ENCODE measurements at regions not wholly inside any gene's neighbourhood (a gene's known extent, or its start where the extent isn't known, plus 50 kb on each side); places are given as distances from the start of the nearest gene placed in this dataset.

GRCh38 chr13:105116966-105117365 lies 1418.5 kb downstream of the EFNB2 start:
- H3K9me2 ChIP-seq (replicated peaks; ENCODE audit: insufficient read depth), result no peaks in the 10 kb centered on the region
- H3K9me3 ChIP-seq (ENCODE audit: low read depth), result no peaks in the 10 kb centered on the region
- H4K20me1 ChIP-seq (ENCODE audit: insufficient read depth, poor library complexity, severe bottlenecking), result no peaks in the 10 kb centered on the region
- H3K4me2 ChIP-seq, result no peak overlapping the region
- H3K27me3 ChIP-seq, result no peaks in the 10 kb centered on the region
- no peak overlapping the region for H3K4me3 ChIP-seq
- no peak overlapping the region for H3K27ac ChIP-seq
- H2AFZ ChIP-seq, result no peak overlapping the region
- TF ChIP-seq EZH2 (IDR thresholded peaks at IDR 0.05; ENCODE audit: borderline replicate concordance) (no peak), CTCF (IDR thresholded peaks at IDR 0.05; ENCODE audit: poor library complexity) (no peak), EZH2phosphoT487 (IDR thresholded peaks at IDR 0.05; ENCODE audit: low read depth, severe bottlenecking, unreplicated experiment) (no peak)
- DNase-seq (ENCODE audit: low spot score), result no peak
- H3K79me2 ChIP-seq, result no peaks in the 10 kb centered on the region
- no peaks in the 10 kb centered on the region for H3K36me3 ChIP-seq (replicated peaks; ENCODE audit: insufficient read depth, low read depth)
- no peaks in the 10 kb centered on the region for H3K4me1 ChIP-seq (ENCODE audit: insufficient read depth)

GRCh38 chr13:105112561-105112960 lies 1422.9 kb downstream of the EFNB2 start:
- Histone ChIP-seq H3K79me2 (no peaks in the 10 kb centered on the region), H3K27ac (no peak overlapping the region), H2AFZ (no peak overlapping the region), H3K4me3 (no peak overlapping the region), H4K20me1 (ENCODE audit: insufficient read depth, poor library complexity, severe bottlenecking) (no peaks in the 10 kb centered on the region), H3K27me3 (no peaks in the 10 kb centered on the region), H3K4me2 (no peak overlapping the region), H3K9me2 (replicated peaks; ENCODE audit: insufficient read depth) (no peaks in the 10 kb centered on the region), H3K36me3 (replicated peaks; ENCODE audit: insufficient read depth, low read depth) (no peaks in the 10 kb centered on the region), H3K9me3 (ENCODE audit: low read depth) (no peaks in the 10 kb centered on the region), H3K4me1 (ENCODE audit: insufficient read depth) (no peaks in the 10 kb centered on the region)
- no peak for TF ChIP-seq EZH2 (IDR thresholded peaks at IDR 0.05; ENCODE audit: borderline replicate concordance)
- no peak for TF ChIP-seq EZH2phosphoT487 (IDR thresholded peaks at IDR 0.05; ENCODE audit: low read depth, severe bottlenecking, unreplicated experiment)
- TF ChIP-seq CTCF (IDR thresholded peaks at IDR 0.05; ENCODE audit: poor library complexity), result no peak
- 95% methylated on average over 4 of the region's 4 CpGs for WGBS (ENCODE audit: low lambda C conversion rate, missing lambda C conversion rate)
- DNase-seq (ENCODE audit: low spot score), result no peak

GRCh38 chr13:105107781-105108180 lies 1427.7 kb downstream of the EFNB2 start:
- Histone ChIP-seq H3K27me3 (no peaks in the 10 kb centered on the region), H4K20me1 (ENCODE audit: insufficient read depth, poor library complexity, severe bottlenecking) (no peaks in the 10 kb centered on the region), H3K9me3 (ENCODE audit: low read depth) (no peaks in the 10 kb centered on the region), H3K9me2 (replicated peaks; ENCODE audit: insufficient read depth) (no peaks in the 10 kb centered on the region), H2AFZ (no peak overlapping the region), H3K4me2 (no peak overlapping the region), H3K79me2 (no peaks in the 10 kb centered on the region), H3K36me3 (replicated peaks; ENCODE audit: insufficient read depth, low read depth) (no peaks in the 10 kb centered on the region), H3K4me3 (no peak overlapping the region), H3K4me1 (ENCODE audit: insufficient read depth) (no peaks in the 10 kb centered on the region), H3K27ac (no peak overlapping the region)
- 93% methylated on average over 3 of the region's 3 CpGs for WGBS (ENCODE audit: low lambda C conversion rate, missing lambda C conversion rate)
- TF ChIP-seq CTCF (IDR thresholded peaks at IDR 0.05; ENCODE audit: poor library complexity) (no peak), EZH2 (IDR thresholded peaks at IDR 0.05; ENCODE audit: borderline replicate concordance) (no peak), EZH2phosphoT487 (IDR thresholded peaks at IDR 0.05; ENCODE audit: low read depth, severe bottlenecking, unreplicated experiment) (no peak)
- DNase-seq (ENCODE audit: low spot score), result no peak

GRCh38 chr13:105105471-105105870 lies 1430.0 kb downstream of the EFNB2 start:
- H3K4me3 ChIP-seq, result no peak overlapping the region
- H3K4me2 ChIP-seq, result no peak overlapping the region
- WGBS (ENCODE audit: low lambda C conversion rate, missing lambda C conversion rate), result 83% methylated on average over 4 of the region's 4 CpGs
- H3K9me2 ChIP-seq (replicated peaks; ENCODE audit: insufficient read depth), result no peaks in the 10 kb centered on the region
- no peaks in the 10 kb centered on the region for H3K27me3 ChIP-seq
- H2AFZ ChIP-seq, result no peak overlapping the region
- H3K27ac ChIP-seq, result no peak overlapping the region
- no peaks in the 10 kb centered on the region for H3K9me3 ChIP-seq (ENCODE audit: low read depth)
- no peaks in the 10 kb centered on the region for H4K20me1 ChIP-seq (ENCODE audit: insufficient read depth, poor library complexity, severe bottlenecking)
- no peaks in the 10 kb centered on the region for H3K4me1 ChIP-seq (ENCODE audit: insufficient read depth)
- H3K79me2 ChIP-seq, result no peaks in the 10 kb centered on the region
- no peaks in the 10 kb centered on the region for H3K36me3 ChIP-seq (replicated peaks; ENCODE audit: insufficient read depth, low read depth)
- DNase-seq (ENCODE audit: low spot score), result no peak
- TF ChIP-seq EZH2 (IDR thresholded peaks at IDR 0.05; ENCODE audit: borderline replicate concordance) (no peak), CTCF (IDR thresholded peaks at IDR 0.05; ENCODE audit: poor library complexity) (no peak), EZH2phosphoT487 (IDR thresholded peaks at IDR 0.05; ENCODE audit: low read depth, severe bottlenecking, unreplicated experiment) (no peak)

Measured in hepatocyte (in vitro differentiated cells).